Pons (tissue), 1 donor: ENCODE measurements at regions not wholly inside any gene's neighbourhood (a gene's known extent, or its start where the extent isn't known, plus 50 kb on each side); places are given as distances from the start of the nearest gene placed in this dataset.

Source experiments
- DNase-seq: peaks from one replicate; pipeline ENCODE4 v3.0.0-alpha.2; 2016; ENCODE audit warnings: low spot score

GRCh38 chr20:23205611-23206041 lies 119.5 kb upstream of the CD93 start:
- peak; percentile 81 for DNase-seq

- no peak for DNase-seq
Observed at GRCh38 chr20:23205211-23205610, 119.1 kb upstream of the CD93 start.

- DNase-seq, result no peak
Observed at GRCh38 chr20:23203951-23204730, 118.0 kb upstream of the CD93 start.

GRCh38 chr20:23203310-23203709 lies 117.2 kb upstream of the CD93 start:
- DNase-seq, result no peak

GRCh38 chr20:23201658-23202057 lies 115.5 kb upstream of the CD93 start:
- no peak for DNase-seq

GRCh38 chr20:23200914-23201313 lies 114.8 kb upstream of the CD93 start:
- DNase-seq, result no peak

- DNase-seq, result peak; percentile 37
Observed at GRCh38 chr20:23200413-23200812, 114.3 kb upstream of the CD93 start.

GRCh38 chr20:23199356-23199755 lies 113.2 kb upstream of the CD93 start:
- no peak for DNase-seq

GRCh38 chr20:23198815-23199214 lies 112.7 kb upstream of the CD93 start:
- no peak for DNase-seq

- DNase-seq, result no peak
Observed at GRCh38 chr20:23197836-23198235, 111.7 kb upstream of the CD93 start.

- peak; percentile 24 for DNase-seq
Observed at GRCh38 chr20:23195636-23196035, 109.5 kb upstream of the CD93 start.

- DNase-seq, result no peak
Observed at GRCh38 chr20:23193801-23194384, 107.8 kb upstream of the CD93 start.

GRCh38 chr20:23192469-23192868 lies 106.3 kb upstream of the CD93 start:
- no peak for DNase-seq

GRCh38 chr20:23190557-23190956 lies 104.4 kb upstream of the CD93 start:
- DNase-seq, result no peak

GRCh38 chr20:23189854-23190253 lies 103.7 kb upstream of the CD93 start:
- DNase-seq, result no peak

GRCh38 chr20:23189341-23189740 lies 103.2 kb upstream of the CD93 start:
- no peak for DNase-seq

GRCh38 chr20:23188377-23189169 lies 102.4 kb upstream of the CD93 start:
- no peak for DNase-seq

- DNase-seq, result no peak
Observed at GRCh38 chr20:23187751-23188150, 101.6 kb upstream of the CD93 start.

GRCh38 chr20:23186808-23187207 lies 100.7 kb upstream of the CD93 start:
- no peak for DNase-seq

GRCh38 chr20:23180451-23180921 lies 94.4 kb upstream of the CD93 start:
- no peak for DNase-seq

- DNase-seq, result no peak
Observed at GRCh38 chr20:23179766-23180403, 93.8 kb upstream of the CD93 start.

- no peak for DNase-seq
Observed at GRCh38 chr20:23178806-23179205, 92.7 kb upstream of the CD93 start.
